Neural cell (in vitro differentiated cells): ENCODE measurements at regions not wholly inside any gene's neighbourhood (a gene's known extent, or its start where the extent isn't known, plus 50 kb on each side); places are given as distances from the start of the nearest gene placed in this dataset.
"Not testable (repeated sequence)": the region's sequence is repeated elsewhere in the genome, so short reads cannot be mapped to it uniquely, and the experiment has no call there.

Source experiments
- H2AFZ ChIP-seq: fragments of 200-600, 300-800 bp; sonication (generic), shearing (Covaris generic); 2 replicates; pipeline ENCODE4 v1.6.0; 2014; ENCODE audit warnings: low read depth, mild to moderate bottlenecking, antibody characterized with exemption, low read length, moderate library complexity
- H3F3A ChIP-seq: fragments of 200-600 bp; shearing (Covaris generic); 2 replicates; pipeline ENCODE4 v1.6.1; 2016; ENCODE audit warnings: mild to moderate bottlenecking, moderate library complexity, mixed read lengths, antibody characterized with exemption, low read length; ENCODE audit not compliant: insufficient read depth, poor library complexity, severe bottlenecking
- H3K27ac ChIP-seq: fragments of 200-600, 300-800 bp; sonication (generic), shearing (Covaris generic); 2 replicates; pipeline ENCODE4 v1.5.1; 2014; ENCODE audit warnings: mild to moderate bottlenecking, low read length, moderate library complexity
- H3K27me3 ChIP-seq: fragments of 300-800, 200-600 bp; sonication (generic), shearing (Covaris generic); 2 replicates; pipeline ENCODE4 v1.6.0; 2014; ENCODE audit warnings: mild to moderate bottlenecking, low read depth, low read length, moderate library complexity; ENCODE audit not compliant: insufficient read depth
- H3K36me3 ChIP-seq: fragments of 300-800, 200-600 bp; sonication (generic), shearing (Covaris generic); 2 replicates; pipeline ENCODE4 v1.5.1; 2014; ENCODE audit warnings: mild to moderate bottlenecking, antibody characterized with exemption, low read length, moderate library complexity; ENCODE audit not compliant: insufficient read depth
- H3K4me2 ChIP-seq: fragments of 300-800, 200-600 bp; sonication (generic), shearing (Covaris generic); 2 replicates; pipeline ENCODE4 v1.6.0; 2014; ENCODE audit warnings: mild to moderate bottlenecking, low read length
- H3K4me3 ChIP-seq: fragments of 300-800, 200-600 bp; sonication (generic), shearing (Covaris generic); 2 replicates; pipeline ENCODE4 v1.5.1; 2014; ENCODE audit warnings: mild to moderate bottlenecking, low read length, moderate library complexity
- H3K79me2 ChIP-seq: fragments of 200-600 bp; shearing (Covaris generic); replicated peaks from 2 replicates; pipeline ENCODE4 v1.6.0; 2014; ENCODE audit warnings: mild to moderate bottlenecking, low read length, moderate library complexity; ENCODE audit not compliant: insufficient read depth
- H3K9ac ChIP-seq: fragments of 300-800, 200-600 bp; sonication (generic), shearing (Covaris generic); 2 replicates; pipeline ENCODE4 v1.6.1; 2016; ENCODE audit warnings: mild to moderate bottlenecking, low read length, mixed read lengths
- H3K9me2 ChIP-seq: fragments of 200-600 bp; shearing (Covaris generic); 2 replicates; pipeline ENCODE4 v1.6.1; 2016; ENCODE audit warnings: mild to moderate bottlenecking, low read length, mixed read lengths; ENCODE audit not compliant: insufficient read depth
- H3K9me3 ChIP-seq: fragments of 200-600, 300-800 bp; sonication (generic), shearing (Covaris generic); 2 replicates; pipeline ENCODE4 v1.6.1; 2016; ENCODE audit warnings: mild to moderate bottlenecking, mixed run types, low read length, moderate library complexity, mixed read lengths
- H4K20me1 ChIP-seq: fragments of 200-600 bp; shearing (Covaris generic); 2 replicates; pipeline ENCODE4 v1.6.1; 2016; ENCODE audit warnings: mild to moderate bottlenecking, mixed run types; ENCODE audit not compliant: insufficient read depth
- CTCF ChIP-seq: fragments of 450-650 bp; IDR thresholded peaks from 2 replicates; pipeline ENCODE4 v1.5.1; 2014; ENCODE audit warnings: antibody characterized with exemption, mild to moderate bottlenecking, moderate library complexity; ENCODE audit not compliant: poor library complexity, severe bottlenecking
- EP300 ChIP-seq: fragments of 450-650 bp; conservative IDR thresholded peaks from 2 replicates; pipeline ENCODE4 v1.6.1; 2014; ENCODE audit warnings: antibody characterized with exemption, mild to moderate bottlenecking, moderate library complexity; ENCODE audit not compliant: poor library complexity, severe bottlenecking
- EZH2 ChIP-seq: fragments of 200-600, 300-800 bp; shearing (Covaris generic), sonication (generic); IDR thresholded peaks from 2 replicates; pipeline ENCODE4 v1.6.1; 2014; ENCODE audit warnings: antibody characterized with exemption, low read length, borderline replicate concordance, mild to moderate bottlenecking; ENCODE audit not compliant: insufficient read depth, poor library complexity, severe bottlenecking
- MXI1 ChIP-seq: fragments of 450-650 bp; conservative IDR thresholded peaks from 2 replicates; pipeline ENCODE4 v1.6.1; 2014; ENCODE audit warnings: antibody characterized with exemption, mild to moderate bottlenecking; ENCODE audit not compliant: poor library complexity, severe bottlenecking
- POLR2AphosphoS5 ChIP-seq: IDR thresholded peaks from 2 replicates; pipeline ENCODE4 v1.6.1; 2012
- RAD21 ChIP-seq: fragments of 450-650 bp; conservative IDR thresholded peaks from 2 replicates; pipeline ENCODE4 v1.6.1; 2014; ENCODE audit warnings: antibody characterized with exemption, mild to moderate bottlenecking, moderate library complexity
- SMC3 ChIP-seq: fragments of 450-650 bp; conservative IDR thresholded peaks from 2 replicates; pipeline ENCODE4 v1.6.1; 2014; ENCODE audit warnings: antibody characterized with exemption, mild to moderate bottlenecking, moderate library complexity; ENCODE audit not compliant: poor library complexity
- TAF1 ChIP-seq: IDR thresholded peaks from 2 replicates; pipeline ENCODE4 v1.6.1; 2012; ENCODE audit warnings: low read depth
- TF ChIP-seq, protein P1 (sequence below): IDR thresholded peaks from 2 replicates; pipeline ENCODE4 v1.6.1; 2012; ENCODE audit warnings: borderline replicate concordance

DNA sequence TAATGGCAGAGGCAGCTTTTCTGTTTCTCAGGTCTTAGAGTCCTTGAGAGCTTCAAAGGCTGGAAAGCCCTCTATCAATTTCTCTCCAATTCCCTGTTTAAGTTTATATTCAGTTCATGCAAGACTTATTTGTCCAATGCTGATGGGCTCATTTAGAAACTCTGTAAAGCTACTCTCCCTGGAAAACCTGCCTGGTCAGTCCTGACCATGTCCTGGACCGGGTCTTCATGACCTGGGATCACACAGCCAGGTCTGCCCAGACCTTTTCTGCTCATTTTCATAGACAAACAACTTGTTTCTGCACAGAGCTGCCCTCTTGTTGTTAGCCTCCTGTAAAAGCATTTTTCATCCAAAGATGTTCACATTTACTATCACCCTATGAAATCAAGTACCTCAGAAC is 85.4 kb upstream of the TBCA start:
- Histone ChIP-seq H3K36me3 (no peaks in the 10 kb centered on the region), H4K20me1 (no peaks in the 10 kb centered on the region), H3K9ac (no peak overlapping the region), H2AFZ (no peak overlapping the region), H3K9me2 (no peaks in the 10 kb centered on the region), H3K4me3 (no peak overlapping the region), H3F3A (no peaks in the 10 kb centered on the region), H3K79me2 (no peaks in the 10 kb centered on the region), H3K4me2 (no peak overlapping the region), H3K27me3 (peaks cover 43% of the 10 kb centered on the region), H3K9me3 (no peaks in the 10 kb centered on the region), H3K27ac (no peak overlapping the region)
- TF ChIP-seq, protein P1, sequence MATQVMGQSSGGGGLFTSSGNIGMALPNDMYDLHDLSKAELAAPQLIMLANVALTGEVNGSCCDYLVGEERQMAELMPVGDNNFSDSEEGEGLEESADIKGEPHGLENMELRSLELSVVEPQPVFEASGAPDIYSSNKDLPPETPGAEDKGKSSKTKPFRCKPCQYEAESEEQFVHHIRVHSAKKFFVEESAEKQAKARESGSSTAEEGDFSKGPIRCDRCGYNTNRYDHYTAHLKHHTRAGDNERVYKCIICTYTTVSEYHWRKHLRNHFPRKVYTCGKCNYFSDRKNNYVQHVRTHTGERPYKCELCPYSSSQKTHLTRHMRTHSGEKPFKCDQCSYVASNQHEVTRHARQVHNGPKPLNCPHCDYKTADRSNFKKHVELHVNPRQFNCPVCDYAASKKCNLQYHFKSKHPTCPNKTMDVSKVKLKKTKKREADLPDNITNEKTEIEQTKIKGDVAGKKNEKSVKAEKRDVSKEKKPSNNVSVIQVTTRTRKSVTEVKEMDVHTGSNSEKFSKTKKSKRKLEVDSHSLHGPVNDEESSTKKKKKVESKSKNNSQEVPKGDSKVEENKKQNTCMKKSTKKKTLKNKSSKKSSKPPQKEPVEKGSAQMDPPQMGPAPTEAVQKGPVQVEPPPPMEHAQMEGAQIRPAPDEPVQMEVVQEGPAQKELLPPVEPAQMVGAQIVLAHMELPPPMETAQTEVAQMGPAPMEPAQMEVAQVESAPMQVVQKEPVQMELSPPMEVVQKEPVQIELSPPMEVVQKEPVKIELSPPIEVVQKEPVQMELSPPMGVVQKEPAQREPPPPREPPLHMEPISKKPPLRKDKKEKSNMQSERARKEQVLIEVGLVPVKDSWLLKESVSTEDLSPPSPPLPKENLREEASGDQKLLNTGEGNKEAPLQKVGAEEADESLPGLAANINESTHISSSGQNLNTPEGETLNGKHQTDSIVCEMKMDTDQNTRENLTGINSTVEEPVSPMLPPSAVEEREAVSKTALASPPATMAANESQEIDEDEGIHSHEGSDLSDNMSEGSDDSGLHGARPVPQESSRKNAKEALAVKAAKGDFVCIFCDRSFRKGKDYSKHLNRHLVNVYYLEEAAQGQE = no peak
- no peak for TF ChIP-seq SMC3
- no peak for TF ChIP-seq RAD21
- no peak for TF ChIP-seq MXI1
- TF ChIP-seq TAF1 = no peak
- no peak for TF ChIP-seq POLR2AphosphoS5
- TF ChIP-seq EP300 = no peak
- TF ChIP-seq EZH2 = no peak
- TF ChIP-seq CTCF = no peak

- TF ChIP-seq CTCF = no peak
- TF ChIP-seq EP300 = no peak
- TF ChIP-seq EZH2 = no peak
- TF ChIP-seq POLR2AphosphoS5 = no peak
- no peak for TF ChIP-seq SMC3
- no peak for TF ChIP-seq MXI1
- no peak for TF ChIP-seq TAF1
- TF ChIP-seq RAD21 = no peak
- TF ChIP-seq, protein P1 = no peak
- Histone ChIP-seq H3K9ac (no peak overlapping the region), H3K79me2 (no peaks in the 10 kb centered on the region), H3K27ac (no peak overlapping the region), H3K27me3 (peaks cover 46% of the 10 kb centered on the region), H3F3A (no peaks in the 10 kb centered on the region), H3K36me3 (no peaks in the 10 kb centered on the region), H3K4me2 (no peak overlapping the region), H4K20me1 (no peaks in the 10 kb centered on the region), H3K4me3 (no peak overlapping the region), H3K9me3 (no peaks in the 10 kb centered on the region), H2AFZ (no peak overlapping the region), H3K9me2 (no peaks in the 10 kb centered on the region)
Measured at GRCh38 chr5:77859306-77859705, 83.2 kb upstream of the TBCA start.

DNA sequence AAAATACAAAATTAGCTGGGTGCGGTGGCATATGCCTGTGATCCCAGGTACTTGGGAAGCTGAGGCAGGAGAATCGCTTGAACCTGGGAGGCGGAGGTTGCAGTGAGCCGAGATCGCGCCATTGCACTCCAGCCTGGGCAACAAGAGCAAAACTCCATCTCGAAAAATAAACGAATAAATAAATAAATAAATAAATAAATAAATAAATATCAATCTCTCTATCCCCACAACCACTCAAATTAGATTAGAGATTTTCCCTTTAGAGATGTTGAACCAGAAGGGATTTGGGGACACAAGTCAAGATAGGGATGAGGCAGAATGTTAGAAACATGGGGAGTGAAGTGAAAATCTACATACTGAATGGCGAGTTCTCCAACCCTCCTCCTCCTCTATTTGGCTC is 82.5 kb upstream of the TBCA start:
- H4K20me1 ChIP-seq, H3K9me3 ChIP-seq, H3K36me3 ChIP-seq, H3K79me2 ChIP-seq, H3K4me2 ChIP-seq, H3K9me2 ChIP-seq, H3K27ac ChIP-seq, H3K9ac ChIP-seq, H2AFZ ChIP-seq, H3F3A ChIP-seq, H3K4me3 ChIP-seq: not testable (repeated sequence)
- H3K27me3 ChIP-seq = peaks cover 46% of the 10 kb centered on the region
